ENCODE measurements at regions not wholly inside any gene's neighbourhood (a gene's known extent, or its start where the extent isn't known, plus 50 kb on each side); places are given as distances from the start of the nearest gene placed in this dataset.
"Not testable (repeated sequence)": the region's sequence is repeated elsewhere in the genome, so short reads cannot be mapped to it uniquely, and the experiment has no call there.

DNA sequence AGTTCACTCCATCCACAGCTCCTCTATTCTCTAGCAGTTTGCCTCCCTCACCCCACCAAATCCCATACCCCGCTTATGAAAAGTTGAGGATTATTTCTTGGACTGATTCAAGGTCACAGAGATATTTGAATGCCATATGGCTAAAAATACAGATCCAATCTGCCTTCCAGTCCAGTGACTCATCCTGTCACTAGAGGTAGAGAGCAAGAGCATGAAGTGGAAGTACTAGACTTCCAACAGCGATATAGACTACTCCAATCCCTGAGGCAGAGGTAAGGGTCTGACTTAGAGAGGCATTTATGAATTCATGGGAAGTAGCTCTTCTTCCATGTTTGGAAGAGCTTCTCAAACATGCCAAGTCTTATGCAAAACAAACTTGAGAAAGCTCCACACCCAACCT, 72.4 kb upstream of the CCL21 start:
- Mint-ChIP-seq H3K27me3 (ENCODE audit: unreplicated experiment) (no peaks in the 10 kb centered on the region), H3K36me3 (ENCODE audit: unreplicated experiment) (no peaks in the 10 kb centered on the region), H3K4me1 (ENCODE audit: low read depth, unreplicated experiment) (no peaks in the 10 kb centered on the region), H3K27ac (ENCODE audit: unreplicated experiment) (no peak overlapping the region), H3K9me3 (ENCODE audit: unreplicated experiment) (peaks cover 1% of the 10 kb centered on the region), H3K4me3 (ENCODE audit: unreplicated experiment) (no peak overlapping the region)
- TF ChIP-seq, protein P1, sequence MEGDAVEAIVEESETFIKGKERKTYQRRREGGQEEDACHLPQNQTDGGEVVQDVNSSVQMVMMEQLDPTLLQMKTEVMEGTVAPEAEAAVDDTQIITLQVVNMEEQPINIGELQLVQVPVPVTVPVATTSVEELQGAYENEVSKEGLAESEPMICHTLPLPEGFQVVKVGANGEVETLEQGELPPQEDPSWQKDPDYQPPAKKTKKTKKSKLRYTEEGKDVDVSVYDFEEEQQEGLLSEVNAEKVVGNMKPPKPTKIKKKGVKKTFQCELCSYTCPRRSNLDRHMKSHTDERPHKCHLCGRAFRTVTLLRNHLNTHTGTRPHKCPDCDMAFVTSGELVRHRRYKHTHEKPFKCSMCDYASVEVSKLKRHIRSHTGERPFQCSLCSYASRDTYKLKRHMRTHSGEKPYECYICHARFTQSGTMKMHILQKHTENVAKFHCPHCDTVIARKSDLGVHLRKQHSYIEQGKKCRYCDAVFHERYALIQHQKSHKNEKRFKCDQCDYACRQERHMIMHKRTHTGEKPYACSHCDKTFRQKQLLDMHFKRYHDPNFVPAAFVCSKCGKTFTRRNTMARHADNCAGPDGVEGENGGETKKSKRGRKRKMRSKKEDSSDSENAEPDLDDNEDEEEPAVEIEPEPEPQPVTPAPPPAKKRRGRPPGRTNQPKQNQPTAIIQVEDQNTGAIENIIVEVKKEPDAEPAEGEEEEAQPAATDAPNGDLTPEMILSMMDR (IDR thresholded peaks at IDR 0.05; ENCODE audit: partially characterized antibody, unreplicated experiment), result no peak
- DNase-seq, result no peak

DNA sequence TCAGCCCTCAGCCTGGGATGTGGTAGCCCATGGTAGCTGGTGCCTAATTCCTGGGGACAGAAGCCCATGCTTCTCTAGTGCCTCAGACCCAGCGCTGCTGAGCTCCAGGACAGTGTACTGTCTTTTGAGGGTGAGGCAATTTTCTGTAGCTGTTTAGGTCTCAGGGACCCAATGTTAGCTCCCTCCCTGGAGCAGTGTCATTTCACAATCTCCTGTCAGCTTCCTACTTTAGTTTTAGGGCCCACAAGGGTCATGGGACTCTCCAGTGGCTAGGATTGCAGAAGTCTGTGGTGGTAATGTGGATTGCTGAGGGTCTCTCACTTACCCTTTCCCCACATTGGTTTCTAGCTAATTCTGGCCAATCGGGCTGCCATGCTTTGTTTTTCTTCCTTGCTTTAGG, 67.7 kb upstream of the CCL21 start:
- no peak for DNase-seq
- Mint-ChIP-seq H3K36me3 (ENCODE audit: unreplicated experiment) (no peaks in the 10 kb centered on the region), H3K27me3 (ENCODE audit: unreplicated experiment) (peaks cover 1% of the 10 kb centered on the region), H3K27ac (ENCODE audit: unreplicated experiment) (no peak overlapping the region), H3K9me3 (ENCODE audit: unreplicated experiment) (peaks cover 1% of the 10 kb centered on the region), H3K4me3 (ENCODE audit: unreplicated experiment) (no peak overlapping the region), H3K4me1 (ENCODE audit: low read depth, unreplicated experiment) (no peaks in the 10 kb centered on the region)
- TF ChIP-seq, protein P1 (IDR thresholded peaks at IDR 0.05; ENCODE audit: partially characterized antibody, unreplicated experiment), result no peak

DNA sequence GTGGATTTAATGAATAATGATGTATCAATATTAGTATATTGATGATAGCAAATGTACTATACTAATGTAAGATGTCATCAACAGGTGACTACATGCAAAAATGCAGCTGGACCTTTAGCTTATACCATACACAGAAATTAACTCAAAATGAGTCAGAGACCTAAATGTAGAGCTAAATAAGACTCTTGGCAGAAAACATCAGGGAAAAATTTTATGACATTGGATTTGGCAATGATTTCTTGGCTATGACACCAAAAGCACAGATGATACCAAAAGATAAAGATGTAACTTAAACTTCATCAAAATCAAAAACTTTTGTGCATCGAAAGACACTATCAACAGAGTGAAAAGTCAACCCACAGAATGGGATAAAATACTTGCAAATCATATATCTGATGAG, 64.0 kb upstream of the CCL21 start:
- TF ChIP-seq, protein P1 (IDR thresholded peaks at IDR 0.05; ENCODE audit: partially characterized antibody, unreplicated experiment), result no peak

DNA sequence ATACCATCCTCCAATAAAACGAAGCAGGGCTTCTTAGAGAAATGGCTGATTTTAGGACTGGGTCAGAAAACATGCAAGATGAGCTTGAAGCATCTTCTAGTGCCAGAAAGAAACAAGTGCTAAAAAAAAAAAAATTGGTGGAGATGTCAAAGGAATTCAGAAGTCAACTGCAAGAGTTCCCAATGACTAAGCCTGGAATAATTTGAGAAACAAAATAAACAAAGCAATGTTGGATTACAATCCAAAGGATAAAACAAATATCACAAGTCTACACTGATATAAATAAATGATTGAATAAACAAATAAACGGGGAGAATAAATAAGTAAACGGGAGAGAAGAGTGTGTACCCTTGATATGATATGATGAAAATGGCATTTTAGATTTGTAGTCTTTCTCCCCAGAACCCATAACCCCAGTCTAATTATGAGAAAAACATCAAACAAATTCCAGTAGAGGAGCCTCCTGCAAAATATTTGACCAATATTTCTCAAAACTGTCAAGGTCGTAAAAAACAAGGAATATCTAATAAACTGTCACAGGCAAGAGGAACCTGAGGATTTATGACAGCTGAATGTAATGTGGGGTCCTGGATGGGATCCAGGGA, 63.5 kb upstream of the CCL21 start:
- H3K36me3 Mint-ChIP-seq (ENCODE audit: unreplicated experiment), result no peaks in the 10 kb centered on the region
- H3K9me3 Mint-ChIP-seq (ENCODE audit: unreplicated experiment), result peaks cover 1% of the 10 kb centered on the region
- no peak for DNase-seq
- no peaks in the 10 kb centered on the region for H3K4me1 Mint-ChIP-seq (ENCODE audit: low read depth, unreplicated experiment)
- no peak overlapping the region for H3K27ac Mint-ChIP-seq (ENCODE audit: unreplicated experiment)
- TF ChIP-seq, protein P1 (IDR thresholded peaks at IDR 0.05; ENCODE audit: partially characterized antibody, unreplicated experiment), result no peak
- no peak overlapping the region for H3K4me3 Mint-ChIP-seq (ENCODE audit: unreplicated experiment)
- peaks cover 1% of the 10 kb centered on the region for H3K27me3 Mint-ChIP-seq (ENCODE audit: unreplicated experiment)

More for the DNA sequence above, 64.0 kb upstream of the CCL21 start:
- Mint-ChIP-seq H3K27ac (ENCODE audit: unreplicated experiment) (no peak overlapping the region), H3K4me3 (ENCODE audit: unreplicated experiment) (no peak overlapping the region), H3K36me3 (ENCODE audit: unreplicated experiment) (no peaks in the 10 kb centered on the region), H3K27me3 (ENCODE audit: unreplicated experiment) (peaks cover 1% of the 10 kb centered on the region), H3K9me3 (ENCODE audit: unreplicated experiment) (peaks cover 1% of the 10 kb centered on the region), H3K4me1 (ENCODE audit: low read depth, unreplicated experiment) (no peaks in the 10 kb centered on the region)
- DNase-seq, result no peak

GRCh38 chr9:34771007-34771406, 61.1 kb upstream of the CCL21 start:
- Mint-ChIP-seq H3K36me3 (ENCODE audit: unreplicated experiment) (no peaks in the 10 kb centered on the region), H3K27ac (ENCODE audit: unreplicated experiment) (no peak overlapping the region), H3K4me3 (ENCODE audit: unreplicated experiment) (no peak overlapping the region), H3K4me1 (ENCODE audit: low read depth, unreplicated experiment) (no peaks in the 10 kb centered on the region), H3K9me3 (ENCODE audit: unreplicated experiment) (no peaks in the 10 kb centered on the region), H3K27me3 (ENCODE audit: unreplicated experiment) (no peaks in the 10 kb centered on the region)
- no peak for DNase-seq
- TF ChIP-seq, protein P1 (IDR thresholded peaks at IDR 0.05; ENCODE audit: partially characterized antibody, unreplicated experiment), result no peak

GRCh38 chr9:34767087-34767486, 57.2 kb upstream of the CCL21 start:
- H3K36me3 Mint-ChIP-seq (ENCODE audit: unreplicated experiment); H3K27me3 Mint-ChIP-seq (ENCODE audit: unreplicated experiment); H3K27ac Mint-ChIP-seq (ENCODE audit: unreplicated experiment); H3K4me1 Mint-ChIP-seq (ENCODE audit: low read depth, unreplicated experiment); DNase-seq; H3K9me3 Mint-ChIP-seq (ENCODE audit: unreplicated experiment); H3K4me3 Mint-ChIP-seq (ENCODE audit: unreplicated experiment): not testable (repeated sequence)
